ENCODE measurements at regions not wholly inside any gene's neighbourhood (a gene's known extent, or its start where the extent isn't known, plus 50 kb on each side); places are given as distances from the start of the nearest gene placed in this dataset.

GRCh38 chr15:70242951-70243685, 145.4 kb upstream of the TLE3 start:
- Histone ChIP-seq H2BK15ac (ENCODE audit: low read depth, low read length) (no peak overlapping the region), H3K9me3 (ENCODE audit: control insufficient read depth, insufficient read depth, low read length) (no peaks in the 10 kb centered on the region), H2AK5ac (ENCODE audit: low read depth, low read length) (no peak overlapping the region), H2BK120ac (ENCODE audit: low read depth, low read length) (no peak overlapping the region), H3K4me1 (ENCODE audit: control insufficient read depth, insufficient read depth, low read length) (no peaks in the 10 kb centered on the region), H4K5ac (ENCODE audit: low read depth, low read length) (no peak overlapping the region), H3K23ac (ENCODE audit: low read depth, low read length) (no peak overlapping the region), H3K36me3 (ENCODE audit: control insufficient read depth, insufficient read depth, low read length) (no peaks in the 10 kb centered on the region), H3K9me1 (ENCODE audit: insufficient read depth, low read length) (no peaks in the 10 kb centered on the region; the same call in 1 of the 2 replicates), H3K79me1 (ENCODE audit: low read depth in 1 of 2, low read length in 2 of 2) (no peaks in the 10 kb centered on the region), H3K4me2 (ENCODE audit: low read depth, low read length) (no peak overlapping the region), H4K20me1 (ENCODE audit: insufficient read depth, low read length) (no peaks in the 10 kb centered on the region), H3K4ac (ENCODE audit: low read depth, low read length) (no peak overlapping the region), H3K27me3 (ENCODE audit: control insufficient read depth, insufficient read depth, low read length) (peaks cover 38% of the 10 kb centered on the region), H2BK5ac (ENCODE audit: low read depth, low read length, poor library complexity, severe bottlenecking) (no peak overlapping the region), H3K14ac (replicated peaks; ENCODE audit: low read depth, low read length) (no peak overlapping the region), H3K4me3 (ENCODE audit: insufficient read depth, low read depth, low read length) (no peak overlapping the region), H3K27ac (ENCODE audit: insufficient read depth, low read length) (no peak overlapping the region), H2AK9ac (replicated peaks; ENCODE audit: low read depth, low read length, poor library complexity) (peak overlapping the region; percentile 52), H4K91ac (ENCODE audit: insufficient read depth, low read depth, low read length) (no peak overlapping the region), H3K18ac (ENCODE audit: low read depth, low read length) (no peak overlapping the region), H4K8ac (ENCODE audit: low read depth in 2 of 2, low read length in 2 of 2) (no peak overlapping the region), H2AFZ (replicated peaks; ENCODE audit: low read length, poor library complexity) (no peak overlapping the region), H2BK20ac (ENCODE audit: low read depth, low read length) (no peak overlapping the region), H3K9ac (ENCODE audit: low read depth, low read length) (no peak overlapping the region), H3K56ac (ENCODE audit: extremely low read depth, insufficient read depth, low read length) (no peak overlapping the region)
- intact Hi-C loops (cut with micrococcal nuclease) (no loop called here), in situ Hi-C loops (cut with MboI; ENCODE audit: low sequenced_read_pairs) (no loop called here), dilution Hi-C loops (cut with HindIII; ENCODE audit: low sequenced_read_pairs, unreplicated experiment) (no loop called here)
- ChIA-PET POLR2A (ENCODE audit: unreplicated experiment) (no interaction called here), CTCF (no interaction called here)
- no CpG with 5 or more reads among the region's 10 CpGs for WGBS, 2 experiments (ENCODE audit: extremely low coverage in 2 of 2, insufficient read length in 1 of 2)
- DNase-seq (no peak), ATAC-seq (ENCODE audit: low read depth) (no peak)
- TF ChIP-seq USF2 (IDR thresholded peaks at IDR 0.05; ENCODE audit: low read depth, low read length) (no peak), BHLHE40 (IDR thresholded peaks at IDR 0.05; ENCODE audit: low read depth, low read length) (no peak), MXI1 (IDR thresholded peaks at IDR 0.05; ENCODE audit: borderline replicate concordance, low read depth, low read length) (no peak), RFX5 (IDR thresholded peaks at IDR 0.05; ENCODE audit: low read depth, low read length) (no peak), RAD21 (IDR thresholded peaks at IDR 0.05; ENCODE audit: low read length) (no peak), MAZ (IDR thresholded peaks at IDR 0.05; ENCODE audit: borderline replicate concordance, low read depth, low read length) (no peak), RCOR1 (IDR thresholded peaks at IDR 0.05; ENCODE audit: insufficient replicate concordance, low read length) (no peak), CTCF (conservative IDR thresholded peaks at IDR 0.05; ENCODE audit: low read depth, low read length) (no peak)
- no TSS peak for BruUV-seq (replicated peaks)
